Astrocyte of the spinal cord (primary cell): ENCODE measurements at regions not wholly inside any gene's neighbourhood (a gene's known extent, or its start where the extent isn't known, plus 50 kb on each side); places are given as distances from the start of the nearest gene placed in this dataset.

Source experiments
- DNase-seq: peaks from one replicate; pipeline ENCODE4 v3.0.0; 2011; ENCODE audit warnings: low read depth, low spot score
- H3K4me3 ChIP-seq: 2 replicates; pipeline ENCODE4 v1.5.1; 2011; ENCODE audit warnings: low read depth, mild to moderate bottlenecking, low read length, moderate library complexity
- CTCF ChIP-seq: IDR thresholded peaks from 2 replicates; pipeline ENCODE4 v1.5.1; 2012; ENCODE audit warnings: low read depth, mild to moderate bottlenecking, low read length, inconsistent platforms
- in situ Hi-C: cut with HindIII; loops from 2 replicates; pipeline ENCODE4 v1.10.0; 2017; ENCODE audit warnings: low sequenced_read_pairs

- no peak for DNase-seq
- no peak for TF ChIP-seq CTCF
- in situ Hi-C loops: no loop called here
- no peak overlapping the region for H3K4me3 ChIP-seq
These were observed 421.1 kb downstream of the FGF9 start for GRCh38 chr13:22091971-22092300.

- no peak overlapping the region for H3K4me3 ChIP-seq
- TF ChIP-seq CTCF: no peak
- in situ Hi-C loops: no loop called here
- DNase-seq: no peak
These were observed 422.1 kb downstream of the FGF9 start for GRCh38 chr13:22092791-22093560.

- DNase-seq: no peak
- in situ Hi-C loops: no loop called here
- no peak for TF ChIP-seq CTCF
- no peak overlapping the region for H3K4me3 ChIP-seq
These were observed 424.9 kb downstream of the FGF9 start for GRCh38 chr13:22095794-22096193.

- DNase-seq: no peak
- in situ Hi-C loops: no loop called here
- H3K4me3 ChIP-seq: no peak overlapping the region
- no peak for TF ChIP-seq CTCF
These were observed 428.7 kb downstream of the FGF9 start for GRCh38 chr13:22099585-22099984.

- H3K4me3 ChIP-seq: no peak overlapping the region
- no peak for DNase-seq
- in situ Hi-C loops: no loop called here
- no peak for TF ChIP-seq CTCF
These were observed 431.4 kb downstream of the FGF9 start for GRCh38 chr13:22102271-22102670.

GRCh38 chr13:22103046-22104027 is 432.5 kb downstream of the FGF9 start:
- DNase-seq: no peak
- TF ChIP-seq CTCF: no peak
- in situ Hi-C loops: no loop called here
- H3K4me3 ChIP-seq: no peak overlapping the region
